Epithelial cell of proximal tubule (primary cell): ENCODE measurements at regions not wholly inside any gene's neighbourhood (a gene's known extent, or its start where the extent isn't known, plus 50 kb on each side); places are given as distances from the start of the nearest gene placed in this dataset.

Experiments
- DNase-seq: peaks from one replicate; pipeline ENCODE4 v3.0.0-alpha.2; 2011; ENCODE audit warnings: low read depth
- H3K4me3 ChIP-seq: 2 replicates; pipeline ENCODE4 v1.5.1; 2011; ENCODE audit warnings: low read depth, mild to moderate bottlenecking, low read length
- TF ChIP-seq, protein P1 (sequence below): conservative IDR thresholded peaks from 2 replicates; pipeline ENCODE4 v1.5.1; 2012; ENCODE audit warnings: low read depth, mild to moderate bottlenecking, low read length

DNA sequence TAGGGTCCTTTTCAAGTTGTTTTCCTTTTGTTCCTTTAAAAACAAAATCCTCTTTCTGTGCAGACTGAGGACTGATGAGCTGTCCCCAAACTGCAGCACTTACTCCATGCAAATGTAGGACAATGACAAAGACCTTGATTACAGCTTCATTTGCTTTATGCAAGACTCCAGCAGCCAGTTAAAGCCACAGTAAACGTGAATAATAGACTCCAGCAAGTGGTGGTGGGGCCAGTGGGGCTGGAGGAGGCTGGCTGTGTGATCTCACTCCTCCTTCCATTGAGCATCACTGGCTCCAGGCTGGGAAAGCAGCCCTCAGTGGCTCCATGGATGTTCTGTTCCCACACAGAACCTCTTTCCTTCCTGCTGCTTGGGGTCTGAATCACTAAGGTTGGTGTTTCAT, 306.0 kb upstream of the CELF4 start:
- no peak overlapping the region for H3K4me3 ChIP-seq
- TF ChIP-seq, protein P1, sequence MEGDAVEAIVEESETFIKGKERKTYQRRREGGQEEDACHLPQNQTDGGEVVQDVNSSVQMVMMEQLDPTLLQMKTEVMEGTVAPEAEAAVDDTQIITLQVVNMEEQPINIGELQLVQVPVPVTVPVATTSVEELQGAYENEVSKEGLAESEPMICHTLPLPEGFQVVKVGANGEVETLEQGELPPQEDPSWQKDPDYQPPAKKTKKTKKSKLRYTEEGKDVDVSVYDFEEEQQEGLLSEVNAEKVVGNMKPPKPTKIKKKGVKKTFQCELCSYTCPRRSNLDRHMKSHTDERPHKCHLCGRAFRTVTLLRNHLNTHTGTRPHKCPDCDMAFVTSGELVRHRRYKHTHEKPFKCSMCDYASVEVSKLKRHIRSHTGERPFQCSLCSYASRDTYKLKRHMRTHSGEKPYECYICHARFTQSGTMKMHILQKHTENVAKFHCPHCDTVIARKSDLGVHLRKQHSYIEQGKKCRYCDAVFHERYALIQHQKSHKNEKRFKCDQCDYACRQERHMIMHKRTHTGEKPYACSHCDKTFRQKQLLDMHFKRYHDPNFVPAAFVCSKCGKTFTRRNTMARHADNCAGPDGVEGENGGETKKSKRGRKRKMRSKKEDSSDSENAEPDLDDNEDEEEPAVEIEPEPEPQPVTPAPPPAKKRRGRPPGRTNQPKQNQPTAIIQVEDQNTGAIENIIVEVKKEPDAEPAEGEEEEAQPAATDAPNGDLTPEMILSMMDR = no peak
- no peak for DNase-seq

GRCh38 chr18:37869051-37869450, 303.5 kb upstream of the CELF4 start:
- DNase-seq = no peak
- TF ChIP-seq, protein P1 = no peak
- H3K4me3 ChIP-seq = no peak overlapping the region

DNA sequence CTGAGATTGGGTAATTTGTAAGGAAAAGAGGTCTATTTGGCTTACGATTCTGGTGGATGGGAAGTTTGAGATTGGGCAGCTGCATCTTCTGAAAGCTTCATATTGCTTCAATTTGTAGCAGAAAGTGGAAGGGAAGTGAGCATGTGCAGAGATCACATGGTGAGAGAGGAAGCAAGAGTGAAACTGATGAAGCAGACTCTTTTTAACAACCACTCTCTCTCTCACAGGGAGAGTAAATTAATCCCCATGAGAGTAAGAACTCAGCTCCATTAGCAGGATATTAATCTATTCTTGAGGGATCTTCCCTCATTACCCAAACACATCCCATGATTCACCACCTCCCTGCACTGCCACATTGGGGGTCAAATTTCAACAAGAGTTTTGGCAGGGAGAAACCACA, 298.5 kb upstream of the CELF4 start:
- TF ChIP-seq, protein P1 = no peak
- H3K4me3 ChIP-seq = no peak overlapping the region
- no peak for DNase-seq

DNA sequence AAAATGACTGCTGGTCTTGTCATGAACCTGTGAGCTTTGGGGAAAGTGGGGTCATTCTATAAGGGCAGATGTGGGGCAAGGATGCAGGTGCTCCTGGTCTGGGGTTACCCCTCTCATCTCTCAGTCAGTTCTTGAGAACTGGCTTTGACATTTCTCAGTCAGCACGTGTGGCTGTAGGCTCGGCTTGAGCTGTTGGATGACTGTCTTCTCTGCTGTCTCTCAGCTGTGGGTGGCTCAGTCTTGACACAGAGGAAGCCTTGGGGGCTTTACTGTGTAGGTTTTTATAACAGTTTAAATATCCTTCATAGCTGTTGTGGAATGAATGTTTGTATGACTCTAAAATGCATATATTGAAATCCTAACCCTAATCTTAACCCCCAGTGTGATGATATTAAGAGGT, 296.4 kb upstream of the CELF4 start:
- DNase-seq = no peak
- no peak overlapping the region for H3K4me3 ChIP-seq
- TF ChIP-seq, protein P1 = no peak

GRCh38 chr18:37854396-37854795, 288.8 kb upstream of the CELF4 start:
- no peak for DNase-seq
- no peak overlapping the region for H3K4me3 ChIP-seq
- TF ChIP-seq, protein P1 = no peak

DNA sequence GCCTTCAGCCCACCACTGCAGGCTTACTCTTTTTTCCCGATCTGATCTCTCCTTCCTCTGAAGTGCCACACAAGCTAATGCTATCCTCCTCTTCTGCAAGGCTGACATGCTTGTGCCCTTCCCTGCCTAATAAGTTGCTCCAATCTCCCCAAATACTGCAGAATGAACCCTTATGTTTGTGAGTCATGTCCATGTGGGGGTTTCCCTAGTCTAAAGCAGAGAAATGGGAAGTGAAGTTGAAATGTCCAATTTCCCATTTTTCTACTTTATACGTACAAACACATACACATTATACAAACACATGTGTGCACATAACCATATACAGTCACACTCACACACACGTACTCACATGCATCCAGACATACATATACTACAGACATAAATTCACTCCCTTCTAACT, 288.1 kb upstream of the CELF4 start:
- TF ChIP-seq, protein P1 = no peak
- no peak for DNase-seq
- no peak overlapping the region for H3K4me3 ChIP-seq

DNA sequence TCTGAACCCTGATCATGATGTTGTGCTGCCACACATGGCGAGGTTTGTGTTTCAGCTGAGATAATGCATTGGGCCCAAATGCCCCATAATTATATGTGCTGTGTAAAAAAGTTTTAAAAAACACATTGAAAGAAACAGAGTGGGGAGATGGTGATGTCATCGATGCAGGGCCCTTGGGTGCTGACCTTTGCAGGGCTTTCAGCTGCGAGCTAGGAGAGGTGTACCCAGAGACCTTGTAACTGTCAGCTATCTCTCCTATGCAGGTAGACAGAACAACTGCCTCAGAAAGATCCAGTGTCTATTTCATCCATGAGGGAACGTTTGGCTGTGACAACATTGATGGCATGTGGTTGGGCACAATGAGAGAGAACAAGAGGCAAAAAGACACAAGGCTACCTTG, 286.9 kb upstream of the CELF4 start:
- DNase-seq = no peak
- H3K4me3 ChIP-seq = no peak overlapping the region
- TF ChIP-seq, protein P1 = no peak
